HepG2 (cell line): ENCODE measurements at regions not wholly inside any gene's neighbourhood (a gene's known extent, or its start where the extent isn't known, plus 50 kb on each side); places are given as distances from the start of the nearest gene placed in this dataset.

ENCODE experiments used
- CCDC6 ChIP-seq: sonication (generic); formaldehyde crosslinking; IDR thresholded peaks from 2 replicates; pipeline ENCODE4 v1.8.1; 2022; ENCODE audit warnings: mild to moderate bottlenecking, missing genetic modification reagents, moderate library complexity
- CHD2 ChIP-seq: IDR thresholded peaks from 2 replicates; pipeline ENCODE4 v1.6.1; 2011; ENCODE audit warnings: low read depth, low read length, improper control_type of control experiment
- FLYWCH1 ChIP-seq: sonication (generic); formaldehyde crosslinking; IDR thresholded peaks from 2 replicates; pipeline ENCODE4 v1.8.1; 2023; ENCODE audit warnings: mild to moderate bottlenecking, missing genetic modification reagents
- GZF1 ChIP-seq: sonication (generic); formaldehyde crosslinking; IDR thresholded peaks from 2 replicates; pipeline ENCODE4 v1.5.1; 2020; ENCODE audit warnings: mild to moderate bottlenecking, missing genetic modification reagents
- HNF4A ChIP-seq: sonication (generic); formaldehyde crosslinking; IDR thresholded peaks from 2 replicates; pipeline ENCODE4 v1.4.0; 2020; ENCODE audit warnings: missing genetic modification reagents
- KDM4B ChIP-seq: sonication (generic); formaldehyde crosslinking; IDR thresholded peaks from 2 replicates; pipeline ENCODE4 v1.4.0; 2020; ENCODE audit warnings: missing genetic modification reagents
- MAFF ChIP-seq: IDR thresholded peaks from 2 replicates; pipeline ENCODE4 v1.6.1; 2011; ENCODE audit warnings: low read depth, low read length, improper control_type of control experiment
- MIER3 ChIP-seq: IDR thresholded peaks from 2 replicates; pipeline ENCODE4 v1.6.1; 2016; ENCODE audit warnings: missing compliant biosample characterization, borderline replicate concordance
- NFIB ChIP-seq: sonication (generic); formaldehyde crosslinking; IDR thresholded peaks from 2 replicates; pipeline ENCODE4 v1.9.0; 2021; ENCODE audit warnings: missing genetic modification reagents, mild to moderate bottlenecking, borderline replicate concordance
- SALL2 ChIP-seq: sonication (generic); formaldehyde crosslinking; IDR thresholded peaks from 2 replicates; pipeline ENCODE4 v1.8.1; 2023; ENCODE audit warnings: mild to moderate bottlenecking, missing genetic modification reagents, inconsistent platforms
- STAG1 ChIP-seq: sonication (generic); formaldehyde crosslinking; IDR thresholded peaks from 2 replicates; pipeline ENCODE4 v1.4.0; 2020; ENCODE audit warnings: missing genetic modification reagents
- ZC3H13 ChIP-seq: sonication (generic); formaldehyde crosslinking; IDR thresholded peaks from 2 replicates; pipeline ENCODE4 v1.8.1; 2023; ENCODE audit warnings: mild to moderate bottlenecking, missing genetic modification reagents, moderate library complexity
- ZNF335 ChIP-seq: sonication (generic); formaldehyde crosslinking; IDR thresholded peaks from 2 replicates; pipeline ENCODE4 v1.4.0; 2020; ENCODE audit warnings: missing genetic modification reagents
- ZNF431 ChIP-seq: sonication (generic); formaldehyde crosslinking; IDR thresholded peaks from 2 replicates; pipeline ENCODE4 v1.9.0; 2022; ENCODE audit warnings: missing genetic modification reagents, low read depth, mild to moderate bottlenecking, borderline replicate concordance
- ZNF441 ChIP-seq: sonication (generic); formaldehyde crosslinking; IDR thresholded peaks from 2 replicates; pipeline ENCODE4 v1.7.0; 2021; ENCODE audit warnings: missing genetic modification reagents, borderline replicate concordance
- ZNF446 ChIP-seq: sonication (generic); formaldehyde crosslinking; IDR thresholded peaks from 2 replicates; pipeline ENCODE4 v1.5.0; 2020; ENCODE audit warnings: mild to moderate bottlenecking, missing genetic modification reagents
- ZNF510 ChIP-seq: sonication (generic); formaldehyde crosslinking; IDR thresholded peaks from 2 replicates; pipeline ENCODE4 v1.4.0; 2020; ENCODE audit warnings: low read depth, mild to moderate bottlenecking, missing genetic modification reagents
- ZNF607 ChIP-seq: sonication (generic); formaldehyde crosslinking; IDR thresholded peaks from 2 replicates; pipeline ENCODE4 v1.5.1; 2020; ENCODE audit warnings: missing genetic modification reagents, mild to moderate bottlenecking, borderline replicate concordance
- ZNF724P ChIP-seq: sonication (generic); formaldehyde crosslinking; IDR thresholded peaks from 2 replicates; pipeline ENCODE4 v1.8.0; 2022; ENCODE audit warnings: missing genetic modification reagents, borderline replicate concordance
- ZNF883 ChIP-seq: sonication (generic); formaldehyde crosslinking; IDR thresholded peaks from 2 replicates; pipeline ENCODE4 v1.5.1; 2020; ENCODE audit warnings: mild to moderate bottlenecking, missing genetic modification reagents; ENCODE audit errors: not compliant biosample characterization
- ZSCAN20 ChIP-seq: sonication (generic); formaldehyde crosslinking; IDR thresholded peaks from 2 replicates; pipeline ENCODE4 v1.4.0; 2020; ENCODE audit warnings: missing genetic modification reagents, mild to moderate bottlenecking, borderline replicate concordance
- TF ChIP-seq, protein P1 (sequence below): sonication (generic); formaldehyde crosslinking; IDR thresholded peaks from 2 replicates; pipeline ENCODE4 v1.9.0; 2021; ENCODE audit warnings: missing genetic modification reagents, borderline replicate concordance
- TF ChIP-seq, protein P2 (sequence below): IDR thresholded peaks from 2 replicates; pipeline ENCODE4 v1.6.1; 2016; ENCODE audit warnings: missing compliant biosample characterization, missing genetic modification reagents, borderline replicate concordance
- TF ChIP-seq, protein P3 (sequence below): sonication (generic); formaldehyde crosslinking; IDR thresholded peaks from 2 replicates; pipeline ENCODE4 v1.8.0; 2022; ENCODE audit warnings: mild to moderate bottlenecking, missing genetic modification reagents, borderline replicate concordance
- TF ChIP-seq, protein P4 (sequence below): sonication (generic); formaldehyde crosslinking; IDR thresholded peaks from 2 replicates; pipeline ENCODE4 v1.5.0; 2020; ENCODE audit warnings: mild to moderate bottlenecking, missing genetic modification reagents

DNA sequence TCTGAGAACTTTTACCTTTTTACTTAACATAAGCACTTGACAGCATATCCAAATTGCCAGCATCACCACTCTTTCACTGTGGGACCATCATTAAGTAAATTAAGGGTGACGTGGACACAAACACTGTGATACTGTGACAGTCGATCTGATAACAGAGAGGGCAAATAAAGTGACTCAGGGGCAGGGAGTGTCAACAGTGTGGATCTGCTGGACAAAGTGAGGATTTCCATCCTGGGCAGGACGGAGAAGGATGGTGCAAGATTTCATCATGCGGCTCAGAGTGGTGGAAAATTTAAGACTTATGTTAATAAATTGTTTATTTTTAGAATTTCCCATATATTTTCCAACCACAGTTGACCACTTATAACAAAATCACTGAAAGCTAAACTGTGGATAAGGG lies 60.0 kb upstream of the WDFY2 start (continued):
- TF ChIP-seq ZNF607 (CRISPR knock-in tag) = no peak
- TF ChIP-seq ZNF441 = no peak
- TF ChIP-seq CHD2 = no peak
- peak; percentile 62 for TF ChIP-seq HNF4A (CRISPR knock-in tag)
- peak; percentile 61; the same call in 1 of the 2 replicates for TF ChIP-seq MIER3 (CRISPR knock-in tag)
- TF ChIP-seq, protein P1, sequence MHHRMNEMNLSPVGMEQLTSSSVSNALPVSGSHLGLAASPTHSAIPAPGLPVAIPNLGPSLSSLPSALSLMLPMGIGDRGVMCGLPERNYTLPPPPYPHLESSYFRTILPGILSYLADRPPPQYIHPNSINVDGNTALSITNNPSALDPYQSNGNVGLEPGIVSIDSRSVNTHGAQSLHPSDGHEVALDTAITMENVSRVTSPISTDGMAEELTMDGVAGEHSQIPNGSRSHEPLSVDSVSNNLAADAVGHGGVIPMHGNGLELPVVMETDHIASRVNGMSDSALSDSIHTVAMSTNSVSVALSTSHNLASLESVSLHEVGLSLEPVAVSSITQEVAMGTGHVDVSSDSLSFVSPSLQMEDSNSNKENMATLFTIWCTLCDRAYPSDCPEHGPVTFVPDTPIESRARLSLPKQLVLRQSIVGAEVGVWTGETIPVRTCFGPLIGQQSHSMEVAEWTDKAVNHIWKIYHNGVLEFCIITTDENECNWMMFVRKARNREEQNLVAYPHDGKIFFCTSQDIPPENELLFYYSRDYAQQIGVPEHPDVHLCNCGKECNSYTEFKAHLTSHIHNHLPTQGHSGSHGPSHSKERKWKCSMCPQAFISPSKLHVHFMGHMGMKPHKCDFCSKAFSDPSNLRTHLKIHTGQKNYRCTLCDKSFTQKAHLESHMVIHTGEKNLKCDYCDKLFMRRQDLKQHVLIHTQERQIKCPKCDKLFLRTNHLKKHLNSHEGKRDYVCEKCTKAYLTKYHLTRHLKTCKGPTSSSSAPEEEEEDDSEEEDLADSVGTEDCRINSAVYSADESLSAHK = no peak
- no peak for TF ChIP-seq ZNF431 (CRISPR knock-in tag)
- TF ChIP-seq KDM4B (CRISPR knock-in tag) = no peak
- TF ChIP-seq, protein P2, sequence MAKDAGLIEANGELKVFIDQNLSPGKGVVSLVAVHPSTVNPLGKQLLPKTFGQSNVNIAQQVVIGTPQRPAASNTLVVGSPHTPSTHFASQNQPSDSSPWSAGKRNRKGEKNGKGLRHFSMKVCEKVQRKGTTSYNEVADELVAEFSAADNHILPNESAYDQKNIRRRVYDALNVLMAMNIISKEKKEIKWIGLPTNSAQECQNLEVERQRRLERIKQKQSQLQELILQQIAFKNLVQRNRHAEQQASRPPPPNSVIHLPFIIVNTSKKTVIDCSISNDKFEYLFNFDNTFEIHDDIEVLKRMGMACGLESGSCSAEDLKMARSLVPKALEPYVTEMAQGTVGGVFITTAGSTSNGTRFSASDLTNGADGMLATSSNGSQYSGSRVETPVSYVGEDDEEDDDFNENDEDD (CRISPR knock-in tag) = 0 out of 2 replicates have a peak, but pooled peaks have one; percentile 36
- TF ChIP-seq STAG1 (CRISPR knock-in tag) = peak; percentile 24
- TF ChIP-seq ZSCAN20 (CRISPR knock-in tag) = 0 out of 2 replicates have a peak, but pooled peaks have one; percentile 30
- TF ChIP-seq ZNF446 (CRISPR knock-in tag) = no peak
- TF ChIP-seq, protein P3, sequence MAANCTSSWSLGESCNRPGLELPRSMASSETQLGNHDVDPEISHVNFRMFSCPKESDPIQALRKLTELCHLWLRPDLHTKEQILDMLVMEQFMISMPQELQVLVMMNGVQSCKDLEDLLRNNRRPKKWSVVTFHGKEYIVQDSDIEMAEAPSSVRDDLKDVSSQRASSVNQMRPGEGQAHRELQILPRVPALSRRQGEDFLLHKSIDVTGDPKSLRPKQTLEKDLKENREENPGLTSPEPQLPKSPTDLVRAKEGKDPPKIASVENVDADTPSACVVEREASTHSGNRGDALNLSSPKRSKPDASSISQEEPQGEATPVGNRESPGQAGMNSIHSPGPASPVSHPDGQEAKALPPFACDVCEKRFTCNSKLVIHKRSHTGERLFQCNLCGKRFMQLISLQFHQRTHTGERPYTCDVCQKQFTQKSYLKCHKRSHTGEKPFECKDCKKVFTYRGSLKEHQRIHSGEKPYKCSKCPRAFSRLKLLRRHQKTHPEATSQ (CRISPR knock-in tag) = no peak
- no peak for TF ChIP-seq SALL2
- TF ChIP-seq ZC3H13 (CRISPR knock-in tag) = no peak
- TF ChIP-seq ZNF883 (CRISPR knock-in tag) = no peak
- 0 out of 2 replicates have a peak, but pooled peaks have one; percentile 2 for TF ChIP-seq MAFF
- no peak for TF ChIP-seq FLYWCH1 (CRISPR knock-in tag)
- TF ChIP-seq ZNF510 = no peak
- no peak for TF ChIP-seq ZNF724P
- TF ChIP-seq GZF1 = no peak
- 0 out of 2 replicates have a peak, but pooled peaks have one; percentile 38 for TF ChIP-seq ZNF335 (CRISPR knock-in tag)
- TF ChIP-seq NFIB (CRISPR knock-in tag) = no peak
- TF ChIP-seq, protein P4, sequence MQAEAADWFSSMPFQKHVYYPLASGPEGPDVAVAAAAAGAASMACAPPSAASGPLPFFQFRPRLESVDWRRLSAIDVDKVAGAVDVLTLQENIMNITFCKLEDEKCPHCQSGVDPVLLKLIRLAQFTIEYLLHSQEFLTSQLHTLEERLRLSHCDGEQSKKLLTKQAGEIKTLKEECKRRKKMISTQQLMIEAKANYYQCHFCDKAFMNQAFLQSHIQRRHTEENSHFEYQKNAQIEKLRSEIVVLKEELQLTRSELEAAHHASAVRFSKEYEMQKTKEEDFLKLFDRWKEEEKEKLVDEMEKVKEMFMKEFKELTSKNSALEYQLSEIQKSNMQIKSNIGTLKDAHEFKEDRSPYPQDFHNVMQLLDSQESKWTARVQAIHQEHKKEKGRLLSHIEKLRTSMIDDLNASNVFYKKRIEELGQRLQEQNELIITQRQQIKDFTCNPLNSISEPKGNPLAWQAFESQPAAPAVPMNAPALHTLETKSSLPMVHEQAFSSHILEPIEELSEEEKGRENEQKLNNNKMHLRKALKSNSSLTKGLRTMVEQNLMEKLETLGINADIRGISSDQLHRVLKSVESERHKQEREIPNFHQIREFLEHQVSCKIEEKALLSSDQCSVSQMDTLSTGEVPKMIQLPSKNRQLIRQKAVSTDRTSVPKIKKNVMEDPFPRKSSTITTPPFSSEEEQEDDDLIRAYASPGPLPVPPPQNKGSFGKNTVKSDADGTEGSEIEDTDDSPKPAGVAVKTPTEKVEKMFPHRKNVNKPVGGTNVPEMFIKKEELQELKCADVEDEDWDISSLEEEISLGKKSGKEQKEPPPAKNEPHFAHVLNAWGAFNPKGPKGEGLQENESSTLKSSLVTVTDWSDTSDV = no peak
- peak; percentile 77; the same call in 1 of the 2 replicates for TF ChIP-seq CCDC6
